ENCODE measurements at regions not wholly inside any gene's neighbourhood (a gene's known extent, or its start where the extent isn't known, plus 50 kb on each side); places are given as distances from the start of the nearest gene placed in this dataset.

DNA sequence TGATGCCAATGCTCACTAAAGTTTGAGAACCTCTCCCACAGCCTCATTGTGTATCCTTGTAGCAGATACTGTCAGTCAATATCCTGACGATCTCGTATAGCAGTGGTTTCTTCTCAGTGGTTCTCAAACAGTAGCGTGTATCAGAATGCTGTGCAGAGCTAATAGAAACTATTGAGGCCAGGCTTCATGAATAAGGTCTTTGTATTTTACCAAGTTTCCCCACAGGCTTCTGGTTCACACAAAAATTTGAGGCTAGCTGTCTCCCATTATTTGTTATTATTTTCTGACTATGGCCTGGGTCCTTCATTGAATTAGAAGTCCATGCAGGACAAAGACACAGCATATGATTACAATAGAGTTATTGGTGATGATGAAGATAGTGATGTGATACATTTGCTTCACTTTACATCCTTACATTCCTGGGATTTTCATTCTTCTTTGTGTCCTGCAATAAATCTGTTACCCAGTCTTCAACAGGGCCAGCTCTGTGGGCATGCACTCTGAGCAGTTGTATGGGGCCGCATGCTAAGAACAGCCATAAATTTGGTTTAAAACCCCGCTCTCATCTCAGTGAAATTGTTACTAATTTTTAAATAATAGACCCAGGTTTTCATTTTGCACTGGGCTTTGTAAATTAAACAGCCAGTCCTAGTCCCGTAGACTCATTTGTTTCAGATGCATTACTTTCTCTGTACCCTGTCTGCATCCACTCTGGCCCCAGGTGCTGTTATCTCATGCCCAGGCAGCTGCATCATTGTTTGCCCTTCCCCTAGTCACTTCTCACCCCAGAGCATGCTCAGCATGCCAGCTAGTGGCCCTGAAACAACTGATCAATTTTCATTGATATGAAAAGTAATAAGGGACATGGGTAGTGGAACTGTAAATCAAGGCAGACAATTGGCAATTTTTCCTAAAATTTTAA is 199.9 kb upstream of the PIK3R1 start:
- H3K4me3 ChIP-seq (ENCODE audit: low read depth, low read length): no peak overlapping the region
- WGBS: 82% methylated on average over 6 of the region's 6 CpGs
- no peaks in the 10 kb centered on the region for H3K4me1 ChIP-seq (ENCODE audit: insufficient read depth)
- DNase-seq (ENCODE audit: extremely low spot score): no peak
- H3K27ac ChIP-seq (ENCODE audit: low read depth): no peak overlapping the region
- no peaks in the 10 kb centered on the region for H3K36me3 ChIP-seq (ENCODE audit: insufficient read depth)

- Histone ChIP-seq H3K27ac (ENCODE audit: low read depth) (no peak overlapping the region), H3K4me3 (ENCODE audit: low read depth, low read length) (no peak overlapping the region), H3K36me3 (ENCODE audit: insufficient read depth) (no peaks in the 10 kb centered on the region), H3K4me1 (ENCODE audit: insufficient read depth) (no peaks in the 10 kb centered on the region)
- 79% methylated on average over 1 of the region's 1 CpG for WGBS
- DNase-seq (ENCODE audit: extremely low spot score): no peak
Observed at GRCh38 chr5:68012831-68013230, 202.7 kb upstream of the PIK3R1 start.

- 70% methylated on average over 1 of the region's 1 CpG for WGBS
- H3K36me3 ChIP-seq (ENCODE audit: insufficient read depth): no peaks in the 10 kb centered on the region
- no peaks in the 10 kb centered on the region for H3K4me1 ChIP-seq (ENCODE audit: insufficient read depth)
- H3K4me3 ChIP-seq (ENCODE audit: low read depth, low read length): no peak overlapping the region
- DNase-seq (ENCODE audit: extremely low spot score): no peak
- H3K27ac ChIP-seq (ENCODE audit: low read depth): no peak overlapping the region
Observed at GRCh38 chr5:68012429-68012828, 203.1 kb upstream of the PIK3R1 start.

GRCh38 chr5:68011801-68012200 is 203.8 kb upstream of the PIK3R1 start:
- H3K27ac ChIP-seq (ENCODE audit: low read depth): no peak overlapping the region
- no peak for DNase-seq (ENCODE audit: extremely low spot score)
- H3K4me1 ChIP-seq (ENCODE audit: insufficient read depth): no peaks in the 10 kb centered on the region
- no peak overlapping the region for H3K4me3 ChIP-seq (ENCODE audit: low read depth, low read length)
- H3K36me3 ChIP-seq (ENCODE audit: insufficient read depth): no peaks in the 10 kb centered on the region

GRCh38 chr5:68011259-68011760 is 204.2 kb upstream of the PIK3R1 start:
- DNase-seq (ENCODE audit: extremely low spot score): no peak
- 96% methylated on average over 2 of the region's 2 CpGs for WGBS
- H3K4me1 ChIP-seq (ENCODE audit: insufficient read depth): no peaks in the 10 kb centered on the region
- H3K4me3 ChIP-seq (ENCODE audit: low read depth, low read length): no peak overlapping the region
- no peaks in the 10 kb centered on the region for H3K36me3 ChIP-seq (ENCODE audit: insufficient read depth)
- H3K27ac ChIP-seq (ENCODE audit: low read depth): no peak overlapping the region

DNA sequence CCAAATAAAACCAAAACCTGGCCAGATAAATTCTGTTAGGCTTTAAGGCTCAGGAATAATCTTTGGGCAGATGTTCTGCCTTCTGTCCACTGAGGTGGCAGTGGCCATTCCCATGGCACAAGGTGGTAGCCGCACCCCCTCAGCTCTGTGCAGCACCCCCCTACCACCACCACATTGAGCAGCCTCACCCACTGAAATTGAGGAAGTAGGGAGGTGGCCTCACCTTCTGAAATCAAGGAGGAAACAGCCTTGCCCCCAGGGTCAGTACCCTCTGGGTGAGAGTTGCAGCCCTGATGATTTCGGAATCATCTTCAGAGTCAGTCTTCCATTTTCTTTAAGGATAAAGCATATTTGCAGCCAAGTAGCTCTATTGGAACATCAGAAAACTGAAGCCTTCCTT is 204.8 kb upstream of the PIK3R1 start:
- H3K36me3 ChIP-seq (ENCODE audit: insufficient read depth): no peaks in the 10 kb centered on the region
- H3K4me1 ChIP-seq (ENCODE audit: insufficient read depth): no peaks in the 10 kb centered on the region
- WGBS: 96% methylated on average over 2 of the region's 2 CpGs
- no peak for DNase-seq (ENCODE audit: extremely low spot score)
- no peak overlapping the region for H3K27ac ChIP-seq (ENCODE audit: low read depth)
- H3K4me3 ChIP-seq (ENCODE audit: low read depth, low read length): no peak overlapping the region

DNA sequence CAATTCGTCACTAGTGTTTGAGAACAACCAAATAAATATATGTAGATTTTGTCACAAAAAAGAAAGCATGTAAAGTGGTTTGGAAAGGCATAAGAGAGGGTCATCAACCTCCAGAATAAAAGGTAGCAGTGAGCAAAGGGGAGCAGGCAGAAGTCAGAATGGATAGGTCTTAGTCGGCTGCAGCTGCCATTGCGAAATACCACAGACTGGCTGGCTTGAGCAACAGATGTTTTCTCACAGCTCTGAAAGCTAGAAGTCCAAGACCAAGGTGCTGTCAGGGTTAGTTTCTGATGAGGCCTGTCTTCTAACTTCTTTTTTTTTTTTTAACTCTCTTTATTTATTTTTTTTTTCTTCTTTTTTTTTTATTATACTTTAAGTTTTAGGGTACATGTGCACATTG is 208.1 kb upstream of the PIK3R1 start:
- no peak for DNase-seq (ENCODE audit: extremely low spot score)
- H3K4me1 ChIP-seq (ENCODE audit: insufficient read depth): no peaks in the 10 kb centered on the region
- H3K27ac ChIP-seq (ENCODE audit: low read depth): no peak overlapping the region
- WGBS: 61% methylated on average over 3 of the region's 3 CpGs
- H3K36me3 ChIP-seq (ENCODE audit: insufficient read depth): no peaks in the 10 kb centered on the region
- H3K4me3 ChIP-seq (ENCODE audit: low read depth, low read length): no peak overlapping the region

DNA sequence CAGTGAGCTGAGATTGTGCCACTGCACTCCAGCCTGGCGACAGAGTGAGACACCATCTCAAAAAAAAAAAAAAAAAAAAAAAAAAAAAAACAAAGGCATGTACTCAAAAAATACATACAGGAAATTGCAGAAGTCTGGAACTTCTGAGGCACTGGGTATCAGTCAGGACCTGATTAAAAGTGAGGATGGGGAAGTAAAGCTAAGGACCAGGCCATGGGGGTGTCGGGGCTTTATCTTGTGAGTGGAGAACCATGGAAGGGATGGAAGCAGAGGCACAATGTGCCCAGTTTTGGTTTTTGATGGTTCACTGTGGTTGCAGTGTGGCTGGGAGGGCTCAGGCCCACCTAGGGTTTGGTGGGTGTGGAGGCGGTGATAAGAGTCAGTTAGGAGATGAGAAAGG is 212.7 kb upstream of the PIK3R1 start:
- Histone ChIP-seq H3K36me3 (ENCODE audit: insufficient read depth) (no peaks in the 10 kb centered on the region), H3K4me1 (ENCODE audit: insufficient read depth) (no peaks in the 10 kb centered on the region), H3K27ac (ENCODE audit: low read depth) (no peak overlapping the region), H3K4me3 (ENCODE audit: low read depth, low read length) (no peak overlapping the region)
- WGBS: 93% methylated on average over 3 of the region's 3 CpGs
- DNase-seq (ENCODE audit: extremely low spot score): no peak

GRCh38 chr5:68000805-68001204 is 214.8 kb upstream of the PIK3R1 start:
- no peak for DNase-seq (ENCODE audit: extremely low spot score)
- no peak overlapping the region for H3K4me3 ChIP-seq (ENCODE audit: low read depth, low read length)
- no peaks in the 10 kb centered on the region for H3K36me3 ChIP-seq (ENCODE audit: insufficient read depth)
- no peaks in the 10 kb centered on the region for H3K4me1 ChIP-seq (ENCODE audit: insufficient read depth)
- H3K27ac ChIP-seq (ENCODE audit: low read depth): no peak overlapping the region

DNA sequence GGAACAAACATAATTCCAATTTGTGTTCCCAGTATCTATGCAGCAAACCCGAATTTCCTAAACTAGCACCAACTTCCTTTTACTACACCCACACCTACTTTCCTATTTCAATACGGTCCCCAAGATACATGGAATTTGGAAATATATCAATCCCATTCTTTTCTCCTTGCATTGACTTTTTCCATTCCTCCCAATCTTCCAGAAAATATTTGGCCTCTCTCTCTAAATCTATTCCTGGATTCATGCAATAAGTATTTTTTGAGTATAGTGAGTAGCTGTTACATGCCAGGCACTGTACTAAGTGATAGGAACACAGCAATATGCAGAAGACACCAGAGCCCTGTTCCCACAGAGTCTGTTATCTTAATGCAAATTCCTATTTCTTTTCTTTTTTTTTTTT is 216.2 kb upstream of the PIK3R1 start:
- Histone ChIP-seq H3K27ac (ENCODE audit: low read depth) (no peak overlapping the region), H3K4me1 (ENCODE audit: insufficient read depth) (no peaks in the 10 kb centered on the region), H3K4me3 (ENCODE audit: low read depth, low read length) (no peak overlapping the region), H3K36me3 (ENCODE audit: insufficient read depth) (no peaks in the 10 kb centered on the region)
- no peak for DNase-seq (ENCODE audit: extremely low spot score)
- 78% methylated on average over 2 of the region's 2 CpGs for WGBS

DNA sequence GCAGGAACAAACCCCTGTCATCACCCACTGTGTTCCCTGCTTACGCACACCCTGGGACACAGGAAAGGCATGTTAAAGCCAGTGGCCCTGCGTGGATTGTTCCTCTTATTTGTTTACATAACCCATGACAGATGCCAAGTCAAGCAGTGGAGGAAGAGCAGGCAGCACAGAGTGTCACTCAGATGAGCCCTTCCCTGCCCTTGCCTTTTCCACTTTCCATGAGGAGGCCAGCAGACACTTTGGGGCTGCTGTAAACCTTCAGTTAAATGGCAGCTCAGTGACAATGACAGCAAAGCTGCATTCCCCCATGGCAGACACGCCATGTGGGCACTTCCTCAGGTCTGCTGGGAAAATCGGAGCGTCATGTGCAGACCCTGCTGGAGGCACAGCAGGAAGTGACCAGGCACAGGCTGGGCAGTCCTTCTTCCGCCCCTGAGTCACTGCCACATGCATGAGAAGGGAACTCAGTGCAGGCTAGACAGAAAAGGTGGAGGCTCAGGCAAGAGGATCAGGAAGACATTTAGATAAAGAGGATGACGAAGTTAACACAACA is 216.8 kb upstream of the PIK3R1 start:
- Histone ChIP-seq H3K36me3 (ENCODE audit: insufficient read depth) (no peaks in the 10 kb centered on the region), H3K27ac (ENCODE audit: low read depth) (no peak overlapping the region), H3K4me1 (ENCODE audit: insufficient read depth) (no peaks in the 10 kb centered on the region), H3K4me3 (ENCODE audit: low read depth, low read length) (no peak overlapping the region)
- WGBS: 58% methylated on average over 7 of the region's 7 CpGs
- DNase-seq (ENCODE audit: extremely low spot score): no peak

- WGBS: 97% methylated on average over 4 of the region's 5 CpGs
- no peak for DNase-seq (ENCODE audit: extremely low spot score)
- Histone ChIP-seq H3K4me3 (ENCODE audit: low read depth, low read length) (no peak overlapping the region), H3K27ac (ENCODE audit: low read depth) (no peak overlapping the region), H3K4me1 (ENCODE audit: insufficient read depth) (no peaks in the 10 kb centered on the region), H3K36me3 (ENCODE audit: insufficient read depth) (no peaks in the 10 kb centered on the region)
Observed at GRCh38 chr5:67997892-67998457, 217.6 kb upstream of the PIK3R1 start.

- Histone ChIP-seq H3K36me3 (ENCODE audit: insufficient read depth) (no peaks in the 10 kb centered on the region), H3K27ac (ENCODE audit: low read depth) (no peak overlapping the region), H3K4me1 (ENCODE audit: insufficient read depth) (no peaks in the 10 kb centered on the region), H3K4me3 (ENCODE audit: low read depth, low read length) (no peak overlapping the region)
- DNase-seq (ENCODE audit: extremely low spot score): no peak
- WGBS: 92% methylated on average over 1 of the region's 1 CpG
Observed at GRCh38 chr5:67997148-67997547, 218.4 kb upstream of the PIK3R1 start.

GRCh38 chr5:67996596-67996995 is 219.0 kb upstream of the PIK3R1 start:
- Histone ChIP-seq H3K36me3 (ENCODE audit: insufficient read depth) (no peaks in the 10 kb centered on the region), H3K27ac (ENCODE audit: low read depth) (no peak overlapping the region), H3K4me1 (ENCODE audit: insufficient read depth) (no peaks in the 10 kb centered on the region), H3K4me3 (ENCODE audit: low read depth, low read length) (no peak overlapping the region)
- WGBS: 85% methylated on average over 10 of the region's 10 CpGs
- no peak for DNase-seq (ENCODE audit: extremely low spot score)

Data from urinary bladder (tissue), 3 donors.